Stimulated activated naive CD8-positive, alpha-beta T cell treated with anti-CD3 and anti-CD28 coated beads, Interleukin-15, Interleukin-2, amounts not matched to agents 100 U/mL and 50 U/mL, for 24 hours (primary cell): ENCODE measurements at regions not wholly inside any gene's neighbourhood (a gene's known extent, or its start where the extent isn't known, plus 50 kb on each side); places are given as distances from the start of the nearest gene placed in this dataset.
"Not testable (repeated sequence)": the region's sequence is repeated elsewhere in the genome, so short reads cannot be mapped to it uniquely, and the experiment has no call there.

Experiments used
- ATAC-seq: fragments of 150-1000 bp; cut with Tn5 transposase; one replicate; pipeline ENCODE4 v1.10.0; 2021
- DNase-seq: peaks from one replicate; pipeline ENCODE4 v3.0.0; 2021

GRCh38 chr11:134588460-134589110 is 176.5 kb upstream of the B3GAT1 start:
- DNase-seq, ATAC-seq: not testable (repeated sequence)

DNA sequence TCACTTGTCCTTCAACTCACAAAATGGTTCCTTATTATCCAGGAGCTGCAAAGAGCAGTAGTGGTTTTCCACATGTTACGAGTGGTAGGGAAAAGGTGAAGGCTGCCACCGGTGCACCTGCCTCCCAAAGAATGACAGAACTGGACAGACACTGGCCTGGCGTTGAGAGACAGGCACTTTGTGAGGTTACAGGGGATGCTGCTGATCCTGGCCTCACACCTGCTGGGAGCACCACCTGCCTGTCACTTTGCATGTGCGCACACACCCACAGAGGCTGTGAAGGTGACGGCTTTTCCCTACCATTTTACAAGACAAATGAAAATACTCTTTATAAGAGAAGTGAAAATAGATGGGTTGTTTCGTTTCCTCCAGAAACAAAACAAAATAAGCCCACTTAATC is 175.3 kb upstream of the B3GAT1 start:
- no peak for DNase-seq

DNA sequence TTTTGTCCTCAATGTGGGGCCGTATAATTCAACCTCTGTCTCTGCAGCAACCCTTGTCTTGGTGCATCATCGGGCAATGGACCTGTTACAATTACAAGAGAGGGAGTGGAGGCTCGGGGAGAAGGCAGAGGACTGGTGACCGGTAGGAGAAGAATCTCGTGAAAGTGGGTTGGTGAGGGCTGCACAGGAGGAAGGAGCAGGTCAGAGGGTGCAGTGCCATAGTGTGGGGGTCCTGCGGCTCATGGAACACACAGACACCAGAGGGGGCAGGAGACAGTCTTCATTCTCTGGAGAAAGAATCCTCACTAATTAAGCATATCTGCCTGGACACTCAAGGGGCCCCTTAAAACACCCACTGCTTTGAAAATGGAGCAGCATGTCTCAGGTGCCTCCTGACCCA is 174.7 kb upstream of the B3GAT1 start:
- DNase-seq: no peak
- no peak for ATAC-seq

More for the DNA sequence above, 175.3 kb upstream of the B3GAT1 start:
- ATAC-seq: no peak

GRCh38 chr11:134585666-134586610 is 173.9 kb upstream of the B3GAT1 start:
- DNase-seq: no peak
- no peak for ATAC-seq

DNA sequence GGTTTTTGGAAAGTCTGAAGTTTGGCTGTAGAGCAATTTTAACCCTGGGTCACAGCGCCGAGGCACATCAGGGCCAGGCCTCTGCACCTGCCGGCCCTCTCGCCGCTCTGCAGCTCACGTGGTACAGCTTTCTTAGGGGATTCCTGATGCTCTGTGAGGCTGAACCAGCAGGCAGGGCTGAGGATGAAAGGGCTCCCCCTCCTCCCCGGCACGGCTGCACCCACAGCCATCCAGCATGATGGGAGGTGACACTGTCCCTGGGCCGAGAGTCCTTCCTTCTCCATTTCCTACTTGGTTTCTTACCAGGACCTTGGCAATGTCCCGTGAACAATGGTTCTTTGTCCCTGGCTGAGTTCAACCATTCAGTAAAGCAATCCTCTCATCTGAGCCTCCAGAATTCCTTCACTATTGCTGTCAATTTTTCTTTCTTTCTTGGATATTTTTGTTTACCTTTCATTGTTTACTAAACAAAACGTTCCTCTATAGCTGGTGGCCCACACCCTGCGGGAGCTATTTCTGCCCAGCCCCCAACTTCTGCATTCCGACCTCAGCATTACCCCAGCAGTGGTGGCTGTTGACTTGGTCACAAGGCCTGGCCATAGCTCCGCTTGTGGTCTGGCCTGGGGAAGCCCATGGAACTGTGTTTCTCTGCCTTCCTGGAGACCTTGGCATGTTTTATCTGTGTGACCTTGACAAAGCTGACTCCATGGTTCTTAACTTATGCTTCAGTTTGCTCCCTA is 172.8 kb upstream of the B3GAT1 start:
- ATAC-seq: no peak
- DNase-seq: no peak

DNA sequence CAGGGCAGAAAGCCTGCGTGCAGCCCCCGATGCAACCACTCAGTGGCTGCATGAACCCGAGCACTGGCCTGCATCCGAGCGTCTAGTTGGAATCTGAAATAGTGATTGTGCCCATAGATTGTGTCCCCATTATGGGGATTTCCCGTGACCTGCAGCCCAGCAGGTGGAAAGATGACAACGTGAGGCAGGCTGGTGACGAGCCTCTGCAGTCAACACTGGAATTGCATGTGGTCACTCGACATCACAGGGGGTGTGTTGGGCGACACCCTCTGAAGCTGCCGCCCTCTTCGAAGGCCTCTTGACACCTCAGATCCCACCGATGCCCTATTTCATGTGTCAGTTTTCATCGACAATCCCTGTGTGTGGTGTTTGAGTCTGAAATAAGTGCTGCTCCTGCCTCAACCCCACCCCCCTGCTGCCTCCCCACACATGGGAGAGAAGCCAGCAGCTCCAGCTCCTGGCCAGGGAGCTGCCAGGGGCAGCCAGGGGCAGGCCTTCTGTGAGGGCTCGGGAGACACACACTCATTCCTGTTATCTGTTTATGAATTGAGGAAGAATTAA is 172.0 kb upstream of the B3GAT1 start:
- ATAC-seq (no peak), DNase-seq (no peak)

- ATAC-seq (no peak), DNase-seq (no peak)
Observed at GRCh38 chr11:134583397-134583990, 171.5 kb upstream of the B3GAT1 start.

GRCh38 chr11:134582770-134583095 is 170.7 kb upstream of the B3GAT1 start:
- ATAC-seq: no peak

GRCh38 chr11:134581966-134582769 is 170.1 kb upstream of the B3GAT1 start:
- DNase-seq (no peak), ATAC-seq (no peak)

More at GRCh38 chr11:134582770-134583095, 170.7 kb upstream of the B3GAT1 start:
- DNase-seq: no peak

GRCh38 chr11:134581121-134581626 is 169.1 kb upstream of the B3GAT1 start:
- ATAC-seq (no peak), DNase-seq (no peak)

- ATAC-seq: no peak
- no peak for DNase-seq
Observed at GRCh38 chr11:134580610-134580975, 168.6 kb upstream of the B3GAT1 start.

- DNase-seq: no peak
- ATAC-seq: no peak
Observed at GRCh38 chr11:134579724-134580609, 167.9 kb upstream of the B3GAT1 start.

GRCh38 chr11:134578807-134579723 is 167.0 kb upstream of the B3GAT1 start:
- no peak for DNase-seq

DNA sequence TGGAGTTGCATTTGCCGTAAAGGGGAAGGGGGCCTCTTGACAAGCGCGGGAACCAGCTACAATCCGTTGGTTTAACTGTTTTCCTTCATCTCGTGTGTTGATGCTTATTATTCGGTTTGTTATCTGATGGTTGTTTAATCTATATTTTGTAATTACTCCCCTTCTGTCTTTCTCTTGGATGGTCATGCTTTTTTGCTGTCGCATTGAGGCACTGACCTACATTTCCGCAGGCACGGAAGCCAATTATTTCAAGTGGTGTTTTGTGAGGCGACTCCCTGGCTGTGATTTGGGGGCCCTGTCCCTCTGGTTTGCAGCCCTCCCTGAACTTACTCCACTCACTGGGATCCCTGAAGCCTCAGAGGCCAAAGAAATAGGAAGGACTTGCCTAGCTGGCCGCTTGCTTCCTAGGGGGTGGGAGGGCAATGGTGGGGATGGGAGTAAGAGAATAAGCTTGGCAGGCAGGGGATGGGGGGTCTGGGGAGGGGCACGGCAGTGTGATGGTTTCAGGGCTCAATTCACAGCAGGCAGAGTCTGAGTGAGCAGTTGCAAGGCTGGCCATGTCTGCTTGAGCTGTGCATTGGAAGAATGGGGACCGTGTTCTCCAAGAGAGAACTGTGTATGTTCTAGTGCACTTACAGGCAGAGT is 165.8 kb upstream of the B3GAT1 start:
- DNase-seq (no peak), ATAC-seq (no peak)

More at GRCh38 chr11:134578807-134579723, 167.0 kb upstream of the B3GAT1 start:
- no peak for ATAC-seq

DNA sequence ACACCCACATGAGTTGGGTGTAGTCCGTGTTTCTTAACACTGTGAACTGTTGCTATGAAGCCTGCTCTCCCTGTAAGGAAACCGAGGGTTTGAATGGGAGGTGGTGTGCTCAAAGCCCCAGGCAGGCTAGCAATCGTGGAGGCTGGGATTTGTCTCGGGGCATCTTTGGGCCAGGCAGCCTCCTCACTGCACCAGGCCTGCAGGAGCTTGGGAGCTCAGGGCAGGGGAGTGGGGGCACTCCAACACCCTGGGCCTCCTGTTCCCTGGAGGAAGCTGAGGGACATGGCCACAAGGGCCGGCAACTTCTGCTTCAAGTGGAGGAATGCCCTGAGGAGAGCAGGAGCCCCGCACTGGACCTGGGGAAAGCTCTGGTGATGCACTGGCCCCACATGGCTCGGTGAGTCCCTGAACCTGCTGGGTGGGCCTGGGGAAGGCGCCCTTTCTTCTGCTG is 164.7 kb upstream of the B3GAT1 start:
- ATAC-seq (no peak), DNase-seq (no peak)

DNA sequence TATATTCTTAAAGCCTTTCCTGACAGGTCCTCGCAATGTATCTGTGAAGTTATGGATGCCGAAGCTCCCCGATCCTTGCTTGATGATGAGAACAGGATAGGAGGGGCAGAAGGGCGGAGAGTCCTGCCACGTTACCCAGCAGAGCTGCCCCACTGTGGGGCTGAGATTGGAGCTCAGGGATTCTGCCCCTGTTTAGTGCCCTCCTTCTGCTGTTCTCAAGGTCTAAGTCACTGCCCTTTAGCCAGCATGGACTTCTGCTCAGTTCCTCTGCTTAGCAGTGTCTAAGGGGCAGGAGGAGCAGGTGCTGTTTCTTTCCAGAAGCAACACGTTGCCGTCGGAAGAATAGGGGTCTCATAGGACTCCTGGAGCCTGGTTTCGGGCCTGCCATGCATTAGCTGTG is 164.2 kb upstream of the B3GAT1 start:
- no peak for ATAC-seq
- no peak for DNase-seq

GRCh38 chr11:134575504-134576230 is 163.6 kb upstream of the B3GAT1 start:
- ATAC-seq (no peak), DNase-seq (no peak)

GRCh38 chr11:134574947-134575346 is 162.9 kb upstream of the B3GAT1 start:
- DNase-seq: no peak
- no peak for ATAC-seq
